WERI-Rb-1 (cell line): ENCODE measurements at regions not wholly inside any gene's neighbourhood (a gene's known extent, or its start where the extent isn't known, plus 50 kb on each side); places are given as distances from the start of the nearest gene placed in this dataset.
"Not testable (repeated sequence)": the region's sequence is repeated elsewhere in the genome, so short reads cannot be mapped to it uniquely, and the experiment has no call there.

Source experiments
- DNase-seq: peaks from one replicate; pipeline ENCODE4 v3.0.0-alpha.2; 2020
- H3K27ac ChIP-seq: fragments of 250-450 bp; sonication (Bioruptor Pico); 2 replicates; pipeline ENCODE4 v1.5.1; 2020; ENCODE audit warnings: mild to moderate bottlenecking, moderate library complexity
- H3K27me3 ChIP-seq: fragments of 250-450 bp; sonication (Bioruptor Pico); 2 replicates; pipeline ENCODE4 v1.5.1; 2021; ENCODE audit warnings: mild to moderate bottlenecking, low read depth, moderate library complexity; ENCODE audit not compliant: insufficient read depth, severe bottlenecking
- H3K36me3 ChIP-seq: fragments of 250-450 bp; sonication (Bioruptor Pico); 2 replicates; pipeline ENCODE4 v1.5.1; 2020; ENCODE audit warnings: mild to moderate bottlenecking, moderate library complexity
- H3K4me3 ChIP-seq: 2 replicates; pipeline ENCODE4 v1.5.1; 2011; ENCODE audit warnings: low read depth, mild to moderate bottlenecking, control low read depth, low read length
- H3K9me3 ChIP-seq: fragments of 250-450 bp; sonication (Bioruptor Pico); 2 replicates; pipeline ENCODE4 v1.5.1; 2021; ENCODE audit warnings: mild to moderate bottlenecking, moderate library complexity; ENCODE audit not compliant: severe bottlenecking
- TF ChIP-seq, protein P1 (sequence below): IDR thresholded peaks from 2 replicates; pipeline ENCODE4 v1.5.1; 2011; ENCODE audit warnings: low read depth, mild to moderate bottlenecking, control low read depth, inconsistent platforms, low read length

DNA sequence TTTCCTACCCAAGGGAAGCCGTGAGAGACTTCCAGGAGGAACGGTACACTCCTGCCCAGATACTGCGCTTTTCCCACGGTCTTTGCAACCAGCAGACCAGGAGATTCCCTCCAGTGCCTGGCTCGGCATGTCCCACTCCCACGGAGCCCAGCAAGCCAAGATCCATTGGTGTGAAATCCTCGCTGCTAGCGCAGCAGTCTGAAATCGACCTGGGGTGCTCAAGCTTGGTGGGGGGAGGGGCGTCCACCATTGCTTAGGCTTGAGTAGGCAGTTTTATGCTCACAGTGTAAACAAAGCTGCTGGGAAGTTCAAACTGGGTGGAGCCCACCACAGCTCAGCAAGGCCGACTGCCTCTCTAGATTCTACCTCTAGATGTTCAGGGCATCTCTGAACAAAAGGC, 284.8 kb upstream of the FGF13 start:
- Histone ChIP-seq H3K36me3 (no peaks in the 10 kb centered on the region), H3K27me3 (peaks cover 6% of the 10 kb centered on the region), H3K4me3 (no peak overlapping the region), H3K27ac (no peak overlapping the region), H3K9me3 (no peaks in the 10 kb centered on the region)
- TF ChIP-seq, protein P1, sequence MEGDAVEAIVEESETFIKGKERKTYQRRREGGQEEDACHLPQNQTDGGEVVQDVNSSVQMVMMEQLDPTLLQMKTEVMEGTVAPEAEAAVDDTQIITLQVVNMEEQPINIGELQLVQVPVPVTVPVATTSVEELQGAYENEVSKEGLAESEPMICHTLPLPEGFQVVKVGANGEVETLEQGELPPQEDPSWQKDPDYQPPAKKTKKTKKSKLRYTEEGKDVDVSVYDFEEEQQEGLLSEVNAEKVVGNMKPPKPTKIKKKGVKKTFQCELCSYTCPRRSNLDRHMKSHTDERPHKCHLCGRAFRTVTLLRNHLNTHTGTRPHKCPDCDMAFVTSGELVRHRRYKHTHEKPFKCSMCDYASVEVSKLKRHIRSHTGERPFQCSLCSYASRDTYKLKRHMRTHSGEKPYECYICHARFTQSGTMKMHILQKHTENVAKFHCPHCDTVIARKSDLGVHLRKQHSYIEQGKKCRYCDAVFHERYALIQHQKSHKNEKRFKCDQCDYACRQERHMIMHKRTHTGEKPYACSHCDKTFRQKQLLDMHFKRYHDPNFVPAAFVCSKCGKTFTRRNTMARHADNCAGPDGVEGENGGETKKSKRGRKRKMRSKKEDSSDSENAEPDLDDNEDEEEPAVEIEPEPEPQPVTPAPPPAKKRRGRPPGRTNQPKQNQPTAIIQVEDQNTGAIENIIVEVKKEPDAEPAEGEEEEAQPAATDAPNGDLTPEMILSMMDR, result no peak
- DNase-seq, result no peak

DNA sequence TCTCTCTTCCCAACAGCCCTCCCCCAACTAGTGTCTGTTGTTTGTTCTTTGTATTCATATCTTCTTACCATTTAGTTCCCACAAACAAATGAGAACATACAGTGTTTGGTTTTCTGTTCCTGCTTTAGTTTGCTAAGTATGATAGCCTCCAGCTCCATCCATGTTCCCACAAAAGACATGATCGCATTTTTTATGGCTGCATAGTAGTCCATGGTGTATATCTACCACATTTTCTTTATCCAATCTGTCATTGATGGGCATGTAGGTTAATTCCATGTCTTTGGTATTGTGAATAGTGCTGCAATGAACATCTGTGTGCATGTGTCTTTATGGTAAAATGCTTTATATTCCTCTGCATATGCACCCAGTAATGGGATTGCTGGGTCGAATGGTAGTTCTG, 283.9 kb upstream of the FGF13 start:
- Histone ChIP-seq H3K27ac (no peak overlapping the region), H3K9me3 (no peaks in the 10 kb centered on the region), H3K36me3 (no peaks in the 10 kb centered on the region), H3K27me3 (peaks cover 6% of the 10 kb centered on the region), H3K4me3 (no peak overlapping the region)
- TF ChIP-seq, protein P1, result no peak
- DNase-seq, result no peak

DNA sequence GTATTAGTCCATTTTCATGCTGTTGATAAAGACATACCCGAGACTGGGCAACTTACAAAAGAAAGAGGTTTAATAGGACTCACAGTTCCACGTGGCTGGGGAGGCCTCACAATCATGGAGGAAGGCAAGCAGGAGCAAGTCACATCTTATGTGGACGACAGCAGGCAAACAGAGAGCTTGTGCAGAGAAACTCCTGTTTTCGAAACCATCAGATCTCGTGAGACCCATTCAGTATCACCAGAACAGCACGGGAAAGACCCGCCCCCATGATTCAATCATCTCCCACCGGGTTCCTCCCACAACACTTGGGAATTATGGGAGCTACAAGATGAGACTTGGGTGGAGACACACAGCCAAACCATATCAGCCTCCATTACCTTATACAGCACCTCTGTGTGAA, 278.9 kb upstream of the FGF13 start:
- not testable (repeated sequence) for H3K36me3 ChIP-seq, H3K27ac ChIP-seq, DNase-seq, H3K4me3 ChIP-seq, H3K9me3 ChIP-seq
- H3K27me3 ChIP-seq, result peaks cover 13% of the 10 kb centered on the region

DNA sequence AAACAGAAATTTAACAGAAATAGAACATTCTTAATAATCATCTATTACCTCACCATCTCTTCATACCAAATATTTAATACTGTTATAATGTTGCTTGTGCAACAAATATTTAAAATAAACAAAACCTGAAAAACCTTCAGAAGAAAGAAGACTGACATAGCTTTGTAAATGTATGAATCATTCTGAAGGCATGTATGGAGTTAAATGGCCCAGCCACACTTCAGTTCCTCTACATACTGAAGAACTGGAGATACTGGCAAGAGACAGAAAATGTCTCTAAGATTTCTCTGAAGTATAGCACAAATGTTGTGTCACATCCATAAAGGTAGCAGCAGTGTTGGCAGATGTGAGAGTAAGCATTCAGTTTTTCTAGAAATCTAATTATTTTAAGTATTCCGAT, 275.3 kb upstream of the FGF13 start:
- no peaks in the 10 kb centered on the region for H3K9me3 ChIP-seq
- H3K4me3 ChIP-seq, result no peak overlapping the region
- no peak for DNase-seq
- H3K27me3 ChIP-seq, result peaks cover 18% of the 10 kb centered on the region
- H3K27ac ChIP-seq, result no peak overlapping the region
- TF ChIP-seq, protein P1, result no peak
- no peaks in the 10 kb centered on the region for H3K36me3 ChIP-seq

DNA sequence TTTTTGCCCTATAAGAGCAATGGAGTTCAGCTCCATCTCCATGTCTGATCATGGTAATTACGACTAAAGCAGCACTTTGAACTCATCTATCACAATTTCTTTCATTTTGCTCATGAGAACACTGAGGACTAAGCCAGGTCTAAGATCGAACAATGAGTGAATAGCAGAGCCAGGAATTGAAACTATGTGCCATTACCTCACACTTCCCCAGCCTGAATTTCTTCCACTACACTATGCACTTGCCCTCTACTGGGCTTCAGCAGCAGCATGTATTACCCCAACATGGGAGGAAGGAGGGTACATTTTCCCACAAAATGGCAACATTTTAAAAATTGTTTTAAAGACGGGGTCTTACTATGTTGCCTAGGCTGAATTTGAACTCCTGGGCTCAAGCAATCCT, 274.7 kb upstream of the FGF13 start:
- H3K27ac ChIP-seq, result no peak overlapping the region
- TF ChIP-seq, protein P1, result no peak
- H3K4me3 ChIP-seq, result no peak overlapping the region
- no peak for DNase-seq
- H3K27me3 ChIP-seq, result peaks cover 18% of the 10 kb centered on the region
- no peaks in the 10 kb centered on the region for H3K9me3 ChIP-seq
- no peaks in the 10 kb centered on the region for H3K36me3 ChIP-seq

DNA sequence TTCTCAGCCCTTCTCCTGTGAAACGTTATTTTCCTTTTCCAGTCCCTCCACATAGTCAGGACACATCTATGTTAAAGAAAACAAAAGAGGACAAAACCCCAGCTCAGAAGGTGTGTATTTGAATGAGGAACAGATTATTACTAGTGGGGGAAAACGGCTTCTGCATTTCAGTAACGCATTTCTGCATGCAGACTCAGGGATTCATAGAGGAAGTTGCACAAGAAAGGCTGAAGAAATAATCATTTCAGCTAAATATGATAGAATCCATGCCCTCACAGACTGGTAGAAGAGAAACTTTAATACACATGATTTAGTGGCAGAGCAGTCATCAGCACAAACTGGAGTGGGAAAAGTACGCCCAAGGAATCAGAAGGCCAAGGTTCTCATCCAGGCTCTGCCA, 270.8 kb upstream of the FGF13 start:
- DNase-seq, result no peak
- Histone ChIP-seq H3K27ac (no peak overlapping the region), H3K36me3 (no peaks in the 10 kb centered on the region), H3K27me3 (peaks cover 11% of the 10 kb centered on the region), H3K9me3 (no peaks in the 10 kb centered on the region), H3K4me3 (no peak overlapping the region)
- TF ChIP-seq, protein P1, result no peak

DNA sequence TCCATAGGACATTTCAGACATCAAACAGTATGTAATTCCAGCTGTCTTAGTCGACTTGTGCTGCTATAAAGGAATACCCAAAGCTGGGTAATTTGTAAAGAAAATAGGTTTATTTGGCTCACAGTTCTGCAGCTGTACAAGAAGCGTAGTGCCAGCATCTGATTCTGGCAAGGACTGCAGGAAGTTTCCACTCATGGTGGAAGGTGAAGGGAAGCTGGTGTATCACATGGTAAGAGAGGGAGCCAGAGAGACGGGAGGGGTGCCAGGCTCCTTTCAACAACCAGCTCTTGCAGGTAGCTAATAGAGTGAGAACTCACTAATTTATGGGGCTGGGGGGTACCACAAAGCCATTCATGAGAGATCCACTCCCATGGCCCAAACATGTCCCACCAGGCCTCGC, 253.0 kb upstream of the FGF13 start:
- H3K4me3 ChIP-seq, result no peak overlapping the region
- H3K27me3 ChIP-seq, result peaks cover 6% of the 10 kb centered on the region
- TF ChIP-seq, protein P1, result no peak
- no peaks in the 10 kb centered on the region for H3K36me3 ChIP-seq
- DNase-seq, result no peak
- H3K9me3 ChIP-seq, result no peaks in the 10 kb centered on the region
- H3K27ac ChIP-seq, result no peak overlapping the region

DNA sequence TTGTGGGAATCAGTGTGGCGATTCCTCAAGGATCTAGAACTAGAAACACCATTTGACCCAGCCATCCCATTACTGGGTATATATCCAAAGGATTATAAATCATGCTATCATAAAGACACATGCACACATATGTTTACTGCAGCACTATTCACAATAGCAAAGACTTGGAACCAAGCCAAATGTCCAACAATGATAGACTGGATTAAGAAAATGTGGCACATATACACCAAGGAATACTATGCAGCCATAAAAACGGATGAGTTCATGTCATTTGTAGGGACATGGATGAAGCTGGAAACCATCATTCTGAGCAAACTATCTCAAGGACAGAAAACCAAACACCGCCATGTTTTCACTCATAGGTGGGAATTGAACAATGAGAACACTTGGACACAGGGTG, 250.9 kb upstream of the FGF13 start:
- H3K36me3 ChIP-seq, DNase-seq, H3K27ac ChIP-seq, H3K9me3 ChIP-seq, H3K4me3 ChIP-seq, H3K27me3 ChIP-seq: not testable (repeated sequence)
